Umbilical cord (tissue), 1 donor: ENCODE measurements at regions not wholly inside any gene's neighbourhood (a gene's known extent, or its start where the extent isn't known, plus 50 kb on each side); places are given as distances from the start of the nearest gene placed in this dataset.

Experiments used
- DNase-seq: peaks from one replicate; pipeline ENCODE4 v3.0.0-alpha.2; 2015; ENCODE audit warnings: low spot score

DNA sequence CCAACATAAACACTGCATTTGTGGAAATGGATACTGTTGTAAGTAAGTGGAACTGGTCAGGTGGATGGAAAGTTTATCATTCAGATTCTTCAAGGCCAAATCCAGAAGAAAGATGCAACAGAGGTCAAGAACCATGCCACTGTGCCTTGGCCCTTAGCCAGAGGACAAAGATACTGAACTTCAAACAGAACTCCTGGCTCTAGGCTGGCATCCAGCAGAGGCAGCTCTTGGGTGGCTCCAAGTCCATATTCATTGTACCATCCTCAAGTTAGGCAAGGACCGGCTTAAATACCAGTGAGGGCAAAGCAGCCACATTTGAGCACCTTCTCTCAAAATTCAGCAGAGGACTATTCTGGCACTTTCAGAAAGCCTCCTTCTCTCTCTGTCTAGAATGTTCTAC lies 53.2 kb downstream of the DNAAF9 start:
- no peak for DNase-seq

DNA sequence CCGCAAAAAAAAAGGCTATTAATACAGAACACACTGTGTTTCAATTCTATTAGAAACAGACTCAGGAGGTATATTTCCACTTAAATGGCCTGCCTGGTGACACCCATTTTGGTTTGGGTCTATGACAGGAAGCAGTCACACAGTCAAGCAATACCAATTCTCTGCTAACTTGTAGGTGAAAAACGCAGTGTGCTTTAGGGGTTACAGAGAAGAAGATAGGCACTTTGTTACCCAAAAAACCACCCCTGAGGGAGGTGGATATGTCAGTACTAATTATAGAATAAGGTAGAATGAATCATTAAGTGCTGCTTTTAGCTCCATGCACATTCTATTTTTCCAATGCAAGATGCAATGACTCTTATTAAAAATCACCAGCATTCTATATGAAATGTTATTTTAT lies 53.8 kb downstream of the DNAAF9 start:
- no peak for DNase-seq

DNA sequence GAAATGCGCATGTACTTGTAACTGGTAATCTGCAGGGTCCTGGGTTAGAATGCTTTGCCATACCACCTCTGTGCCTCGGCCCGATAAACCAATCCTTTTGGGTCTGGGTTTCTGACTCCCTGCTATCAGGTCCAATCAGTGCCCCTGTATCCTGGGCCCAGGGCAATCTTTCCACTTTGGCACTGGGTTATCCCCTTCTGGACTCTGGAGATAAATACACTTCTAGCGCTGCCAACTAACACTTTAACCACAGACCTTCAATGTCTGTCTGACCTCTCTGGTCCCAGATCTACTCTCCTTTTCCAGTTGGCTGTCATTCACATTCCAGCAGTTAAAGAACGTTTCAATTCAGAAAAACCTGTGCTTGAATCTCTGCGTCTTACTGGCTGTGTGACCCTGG lies 55.3 kb downstream of the DNAAF9 start:
- DNase-seq: no peak

DNA sequence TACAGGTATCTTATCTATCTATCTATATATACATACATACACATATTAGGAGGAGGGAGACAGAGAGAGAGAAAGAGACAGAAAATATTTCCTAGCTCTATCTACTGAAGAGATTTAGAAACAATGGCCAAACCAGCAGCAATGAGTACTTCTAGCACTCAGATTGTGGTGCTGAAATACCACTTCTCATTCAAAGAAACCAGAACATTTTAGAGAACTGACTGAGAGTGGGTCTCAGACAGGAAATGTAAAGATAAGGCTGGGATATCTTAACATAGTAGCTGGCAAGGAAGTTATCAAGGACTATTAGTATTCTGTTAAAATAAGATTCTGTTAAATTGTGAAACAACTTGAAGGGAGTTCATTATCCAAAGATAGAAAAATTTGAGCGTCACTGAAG lies 57.0 kb downstream of the DNAAF9 start:
- no peak for DNase-seq

DNA sequence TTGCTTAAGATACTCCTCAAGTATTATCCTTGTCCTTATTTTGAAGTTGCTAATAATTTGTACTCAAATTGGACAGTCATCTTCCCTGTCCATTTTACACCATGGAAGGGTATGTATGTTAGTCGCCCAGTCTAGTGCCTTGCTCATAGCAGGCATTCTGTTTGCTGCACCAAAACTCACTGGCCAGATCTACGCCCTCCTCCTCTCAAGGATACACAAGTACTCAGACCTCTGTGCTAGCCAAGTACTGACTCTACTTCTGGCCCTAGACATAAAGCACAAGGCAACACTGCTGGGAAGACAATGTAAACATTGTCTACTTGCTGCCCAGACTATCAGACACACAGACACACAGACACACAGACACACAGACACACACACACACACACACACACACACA lies 57.7 kb downstream of the DNAAF9 start:
- DNase-seq: no peak

DNA sequence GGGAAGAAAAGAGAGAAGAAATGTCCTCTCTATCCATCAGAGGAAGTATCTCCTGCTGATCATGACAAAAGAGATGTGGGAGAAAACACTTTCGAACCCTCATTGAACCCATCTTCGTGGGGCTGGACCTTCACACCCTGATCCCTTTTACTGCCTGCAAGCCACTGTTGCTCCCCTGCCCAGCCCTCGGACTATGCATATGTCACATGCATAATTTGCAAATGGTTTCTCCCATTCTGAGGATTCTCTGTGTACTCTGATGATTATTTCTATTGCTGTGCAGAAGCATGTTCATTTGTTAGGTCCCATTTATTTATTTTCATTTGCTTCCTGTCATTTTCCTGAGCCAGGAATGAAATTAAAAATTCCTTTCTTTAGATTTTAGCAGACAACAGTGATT lies 64.7 kb downstream of the DNAAF9 start:
- no peak for DNase-seq

DNA sequence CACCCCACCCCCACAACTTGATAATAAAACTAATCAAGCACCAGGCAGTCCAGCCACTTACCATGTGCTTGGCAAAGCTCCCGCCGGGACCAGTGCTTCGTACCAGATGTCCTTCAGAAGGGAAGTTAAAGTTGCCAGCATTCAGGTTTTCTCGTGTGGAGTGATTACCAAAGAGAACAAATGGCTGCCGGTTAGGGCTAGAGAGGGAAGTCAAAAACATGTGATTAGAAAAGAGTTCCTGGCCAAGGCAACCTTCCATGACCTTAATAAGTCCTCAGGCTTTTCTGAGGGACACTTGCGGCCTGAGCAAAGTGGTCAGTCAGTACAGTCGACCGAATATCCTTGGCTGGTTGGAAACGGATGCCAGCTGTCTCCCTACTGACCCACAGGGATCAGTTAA lies 67.0 kb downstream of the DNAAF9 start:
- peak; percentile 18 for DNase-seq

DNA sequence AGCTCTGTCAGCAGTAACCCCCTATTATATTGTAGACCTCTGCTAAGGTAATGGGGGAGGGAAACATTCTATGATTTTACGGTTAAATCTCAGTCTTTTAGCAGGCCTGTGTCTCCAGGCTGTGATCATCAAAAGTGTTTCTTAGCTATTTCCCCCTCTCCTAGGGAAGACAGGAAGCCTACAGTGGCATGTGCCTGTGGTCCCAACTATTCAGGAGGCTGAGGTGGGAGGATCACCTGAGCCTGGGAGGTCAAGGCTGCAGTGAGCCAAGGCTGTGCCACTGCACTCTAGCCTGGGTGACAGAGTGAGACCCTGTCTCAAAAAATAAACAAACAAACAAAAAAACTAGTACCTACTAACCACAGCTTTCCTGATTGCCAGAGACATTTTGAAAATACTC lies 67.9 kb downstream of the DNAAF9 start:
- no peak for DNase-seq

DNA sequence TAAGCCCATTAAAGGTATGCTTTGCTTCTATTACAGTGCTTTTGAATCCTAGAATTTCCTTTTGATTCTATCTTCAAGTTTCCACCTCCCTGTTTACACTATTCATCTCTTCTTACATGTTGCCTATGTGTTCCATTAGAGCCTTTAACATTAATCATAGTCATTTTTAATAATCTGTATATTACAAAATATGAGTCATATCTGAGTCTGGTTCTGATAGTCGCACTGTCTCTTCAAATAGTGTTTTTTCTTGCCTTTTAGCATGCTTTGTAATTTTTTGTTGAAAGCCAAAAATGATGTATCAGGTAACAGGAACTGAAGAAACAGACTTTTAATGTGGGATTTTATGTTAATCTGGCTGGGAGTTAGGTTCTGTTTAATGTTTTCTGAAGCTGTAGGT lies 68.4 kb downstream of the DNAAF9 start:
- no peak for DNase-seq

DNA sequence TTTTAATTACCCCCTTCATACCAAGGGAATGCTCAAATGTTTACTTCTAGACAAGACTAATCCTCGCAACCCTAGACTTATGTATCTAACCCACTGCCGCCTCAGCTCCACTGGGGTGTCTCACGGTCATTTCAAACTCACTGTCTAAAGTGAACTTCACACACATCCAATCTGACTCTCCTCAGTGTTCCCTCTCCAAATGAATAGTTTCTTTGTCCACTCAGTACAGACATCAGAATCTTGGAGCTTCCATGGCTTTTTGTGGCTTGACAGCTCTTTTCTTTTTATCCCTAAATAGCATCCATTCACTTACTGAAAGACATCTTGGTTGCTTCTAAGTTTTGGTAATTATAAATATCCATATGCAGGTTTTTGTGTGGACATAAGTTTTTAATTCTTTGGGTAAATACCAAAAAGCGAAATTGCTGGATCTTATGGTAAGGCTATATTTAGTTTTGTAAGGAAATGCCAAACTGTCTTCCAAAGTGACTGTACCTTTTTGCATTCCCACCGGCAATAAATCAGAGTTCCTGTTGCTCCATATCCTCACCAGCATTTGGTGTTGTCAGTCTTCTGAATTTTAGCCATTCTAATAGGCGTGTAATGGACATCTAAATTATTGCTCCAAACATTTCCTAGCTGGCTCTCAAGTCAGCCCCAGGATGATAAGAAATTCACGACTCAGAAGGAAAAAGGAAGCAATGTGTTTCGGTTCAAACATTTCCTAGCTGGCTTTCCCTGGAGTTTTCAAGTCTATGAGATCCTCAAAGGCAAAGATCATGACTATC lies 73.1 kb downstream of the DNAAF9 start:
- no peak for DNase-seq

DNA sequence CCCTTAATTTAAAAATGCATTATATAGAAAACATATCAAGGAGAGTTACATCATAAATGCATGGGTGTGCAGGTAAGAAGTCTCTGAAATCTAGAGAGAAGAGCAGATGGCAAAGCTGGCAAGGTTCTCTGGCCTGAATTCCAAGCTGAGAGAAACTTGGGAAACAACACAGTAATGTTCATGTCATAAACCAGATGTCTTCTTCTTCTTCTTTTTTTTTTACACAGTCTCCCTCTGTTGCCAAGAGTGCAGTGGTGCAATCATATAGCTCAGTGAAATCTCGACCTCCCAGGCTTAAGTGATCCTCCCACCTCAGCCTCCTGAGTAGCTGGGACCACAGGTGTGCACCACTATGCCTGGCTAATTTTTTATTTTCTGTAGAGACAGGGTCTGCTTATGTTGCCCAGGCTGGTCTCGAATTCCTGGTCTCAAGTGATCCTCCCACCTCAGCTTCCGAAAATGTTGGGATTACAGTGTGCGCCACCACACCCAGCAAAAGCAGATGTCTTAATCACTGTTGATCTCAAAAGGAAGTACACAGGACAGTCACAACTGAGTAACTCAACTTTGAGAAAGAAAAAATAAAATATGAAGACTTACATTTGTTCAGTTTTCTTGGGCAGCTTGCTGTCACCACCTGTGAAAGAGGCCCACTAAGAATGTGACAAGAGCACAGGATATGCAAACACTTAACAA lies 77.3 kb downstream of the DNAAF9 start:
- DNase-seq: peak; percentile 24

DNA sequence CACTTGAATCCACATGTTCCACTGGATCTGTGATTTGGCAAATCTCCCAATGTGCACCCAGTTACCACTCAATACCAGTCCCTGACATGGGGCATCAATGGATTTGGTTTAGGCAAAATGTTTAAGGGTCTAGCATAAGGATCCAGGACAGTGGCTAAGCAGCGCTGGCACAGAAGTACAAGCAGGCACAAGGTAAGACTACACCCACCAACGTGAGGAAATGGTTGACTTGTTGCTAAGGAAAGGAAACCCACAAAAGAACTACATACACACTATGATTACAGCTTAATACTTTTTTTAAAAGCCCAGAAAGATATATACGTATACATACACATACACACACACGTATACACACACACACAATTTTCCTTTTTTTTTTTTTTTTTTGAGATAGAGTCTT lies 79.0 kb downstream of the DNAAF9 start:
- DNase-seq: no peak

DNA sequence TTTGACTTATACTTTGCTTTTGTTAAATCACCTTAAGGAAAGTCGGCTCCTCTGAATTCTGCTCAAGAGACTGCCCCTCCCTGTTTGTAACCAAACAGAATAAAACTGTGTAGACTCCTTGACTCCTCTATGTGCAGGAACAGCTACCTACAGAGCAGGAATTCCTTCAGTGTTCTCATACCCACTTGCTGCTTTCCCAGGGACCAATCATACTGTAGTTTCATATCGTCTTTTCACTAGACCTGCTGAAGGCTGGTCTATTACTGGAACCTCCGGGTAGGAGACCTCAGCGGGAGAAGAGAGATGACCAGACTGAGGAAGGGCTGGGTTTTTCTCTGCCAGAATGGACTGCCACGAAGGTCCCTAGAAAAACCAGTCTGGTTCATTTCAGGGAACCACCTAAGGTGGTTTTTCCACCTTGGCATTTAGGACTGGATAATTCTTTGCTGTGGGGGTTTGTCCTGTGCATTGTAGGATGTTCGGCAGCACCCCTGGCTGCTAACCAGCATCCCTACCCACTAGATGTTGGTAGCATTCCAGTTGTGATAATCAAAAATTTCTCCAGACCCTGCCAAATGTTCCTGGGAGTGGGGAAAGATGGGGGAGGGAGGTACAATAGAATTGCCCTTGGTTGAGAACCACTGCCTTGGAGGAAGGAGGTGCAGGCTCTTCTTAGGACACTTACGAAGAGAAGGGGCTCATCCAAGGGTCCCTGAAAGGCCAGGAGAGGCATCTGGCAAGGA lies 80.5 kb downstream of the DNAAF9 start:
- no peak for DNase-seq

DNA sequence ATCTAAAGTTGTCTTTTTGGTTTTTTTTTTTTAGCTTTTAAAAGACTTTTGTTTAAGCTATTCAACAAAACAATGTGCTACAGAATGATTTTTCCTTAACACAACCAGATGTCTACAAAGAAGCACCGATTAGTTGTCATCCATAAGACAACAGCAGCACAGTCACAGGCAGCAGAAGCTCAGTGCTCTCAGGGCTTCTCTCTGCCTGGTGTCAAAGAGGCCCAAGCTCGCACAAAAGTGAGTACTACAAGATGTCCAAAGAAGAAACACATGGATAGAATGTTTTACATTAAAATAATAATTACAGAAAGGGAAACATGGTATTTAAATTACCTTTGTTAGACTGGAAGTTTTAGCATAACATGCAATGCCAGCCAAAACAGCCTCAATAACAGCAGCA lies 81.6 kb downstream of the DNAAF9 start:
- no peak for DNase-seq

DNA sequence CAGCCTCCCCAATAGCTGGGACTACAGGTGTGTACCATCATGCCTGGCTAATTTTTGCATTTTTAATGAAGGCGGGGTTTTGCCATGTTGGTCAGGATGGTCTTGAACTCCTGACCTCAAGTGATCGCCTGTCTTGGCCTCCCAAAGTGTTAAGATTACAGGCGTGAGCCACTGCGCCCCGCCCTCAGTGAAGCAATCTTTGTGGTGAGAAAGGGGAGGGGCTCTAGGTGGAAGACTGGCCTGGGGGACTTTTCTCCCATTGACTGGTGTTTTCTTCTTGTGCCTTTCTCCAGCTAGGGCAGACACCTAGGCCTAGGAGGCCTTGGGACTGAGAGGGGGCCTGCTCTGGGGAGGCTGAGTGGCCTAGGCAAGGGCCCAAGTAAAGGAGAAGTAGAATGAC lies 84.1 kb downstream of the DNAAF9 start:
- no peak for DNase-seq

DNA sequence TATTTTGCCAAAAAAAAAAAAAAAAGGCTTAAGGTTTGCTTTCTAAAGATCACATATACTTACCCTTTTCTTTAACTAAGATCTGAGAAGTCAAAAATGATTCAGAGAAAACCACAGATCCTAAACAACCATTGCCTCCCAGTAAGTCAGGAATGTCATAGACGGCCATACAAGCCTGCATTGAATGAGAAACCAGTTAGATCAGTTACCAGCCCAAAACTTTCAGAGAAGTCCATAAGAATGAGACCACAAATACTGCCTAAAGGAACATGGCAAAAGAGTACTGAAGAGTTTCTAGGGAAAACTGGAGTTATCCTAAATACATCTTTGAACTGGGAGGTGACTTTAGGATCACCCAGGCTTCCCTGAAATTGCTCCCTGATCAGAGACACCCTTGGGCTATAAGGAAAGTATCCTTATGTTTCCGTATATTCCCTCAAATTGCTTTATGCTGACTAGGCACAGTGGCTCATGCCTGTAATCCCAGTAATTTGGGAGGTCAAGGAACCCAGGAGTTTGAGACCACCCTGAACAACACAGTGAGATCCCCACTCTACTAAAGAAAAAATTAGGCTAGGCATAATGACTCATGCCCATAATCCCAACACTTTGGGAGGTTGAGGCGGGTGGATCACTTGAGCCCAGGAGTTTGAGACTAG lies 79.4 kb upstream of the SLC4A11 start:
- no peak for DNase-seq

DNA sequence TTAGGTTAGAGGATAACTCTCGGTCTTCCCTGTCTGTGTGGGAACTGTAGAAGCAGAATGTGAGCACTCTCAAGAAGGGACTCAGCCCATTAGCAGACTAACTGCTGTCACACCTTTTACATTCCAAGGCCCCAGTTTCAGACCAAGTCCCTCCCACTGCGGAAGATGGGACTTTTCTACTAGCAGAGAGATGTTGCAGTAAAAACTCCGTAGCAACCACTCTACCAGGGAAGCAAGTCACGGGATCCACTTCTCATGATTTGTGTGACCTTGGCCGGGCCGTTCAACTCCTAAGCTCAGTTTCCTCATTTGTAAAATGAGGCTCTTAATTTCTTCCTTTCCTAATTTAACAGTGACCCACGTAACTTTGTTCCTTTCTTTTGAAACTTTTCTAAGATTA lies 77.1 kb upstream of the SLC4A11 start:
- no peak for DNase-seq

DNA sequence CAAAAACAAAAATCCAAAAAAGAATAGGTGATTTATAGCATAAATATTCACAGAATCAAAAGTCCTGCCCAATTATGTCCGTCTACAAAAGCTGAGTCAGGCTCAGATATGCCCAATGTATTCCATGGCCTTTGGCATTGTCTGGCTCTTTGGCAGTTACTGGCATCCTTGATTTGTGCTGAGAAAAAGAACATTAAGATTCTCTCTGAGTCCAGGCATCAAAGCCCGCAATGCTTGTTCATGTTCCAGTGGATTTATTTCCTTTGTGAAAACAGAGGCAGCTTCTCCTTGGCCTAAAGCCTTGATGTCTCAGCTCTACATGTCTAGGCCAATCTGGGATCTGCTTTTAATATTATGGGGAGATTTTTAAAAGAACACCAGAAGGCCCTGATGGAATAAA lies 76.1 kb upstream of the SLC4A11 start:
- DNase-seq: peak; percentile 74

DNA sequence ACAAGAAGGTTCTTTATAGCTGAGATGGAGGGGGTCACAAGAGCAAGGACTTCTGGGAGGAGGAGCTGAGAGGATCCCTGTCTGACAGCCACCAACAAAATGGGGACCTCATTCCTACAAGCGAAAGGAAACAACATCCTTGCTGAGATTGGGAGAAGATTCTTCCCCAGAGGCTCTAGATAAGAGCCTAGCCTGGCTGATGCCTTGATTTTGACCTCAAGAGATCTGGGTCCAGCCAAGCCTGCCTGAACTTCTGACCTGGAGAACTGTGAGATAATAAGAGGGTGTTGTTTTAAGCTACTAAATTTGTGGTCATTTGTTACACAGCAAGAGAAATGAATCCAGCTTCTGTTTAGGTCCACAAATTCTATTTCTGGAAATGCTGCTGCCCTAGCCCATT lies 75.4 kb upstream of the SLC4A11 start:
- DNase-seq: peak; percentile 12

DNA sequence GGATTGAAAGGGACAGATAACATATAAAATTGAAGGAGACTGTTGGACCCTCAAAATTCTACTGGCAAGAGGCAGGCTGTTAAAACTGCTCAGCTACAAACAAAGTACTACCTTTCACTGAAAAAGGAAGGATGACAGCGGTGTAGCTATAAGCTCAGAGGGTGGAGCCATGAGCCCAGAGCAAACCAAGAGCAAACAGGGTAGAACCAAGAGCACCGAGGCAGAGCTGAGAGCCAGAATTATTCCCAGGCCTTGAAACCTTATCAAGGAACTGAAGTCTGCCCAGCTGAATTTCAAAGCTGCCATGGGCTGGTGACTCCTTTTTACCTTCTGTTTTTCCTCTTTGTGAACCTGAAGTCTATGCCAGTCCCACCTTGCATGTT lies 74.7 kb upstream of the SLC4A11 start:
- no peak for DNase-seq

DNA sequence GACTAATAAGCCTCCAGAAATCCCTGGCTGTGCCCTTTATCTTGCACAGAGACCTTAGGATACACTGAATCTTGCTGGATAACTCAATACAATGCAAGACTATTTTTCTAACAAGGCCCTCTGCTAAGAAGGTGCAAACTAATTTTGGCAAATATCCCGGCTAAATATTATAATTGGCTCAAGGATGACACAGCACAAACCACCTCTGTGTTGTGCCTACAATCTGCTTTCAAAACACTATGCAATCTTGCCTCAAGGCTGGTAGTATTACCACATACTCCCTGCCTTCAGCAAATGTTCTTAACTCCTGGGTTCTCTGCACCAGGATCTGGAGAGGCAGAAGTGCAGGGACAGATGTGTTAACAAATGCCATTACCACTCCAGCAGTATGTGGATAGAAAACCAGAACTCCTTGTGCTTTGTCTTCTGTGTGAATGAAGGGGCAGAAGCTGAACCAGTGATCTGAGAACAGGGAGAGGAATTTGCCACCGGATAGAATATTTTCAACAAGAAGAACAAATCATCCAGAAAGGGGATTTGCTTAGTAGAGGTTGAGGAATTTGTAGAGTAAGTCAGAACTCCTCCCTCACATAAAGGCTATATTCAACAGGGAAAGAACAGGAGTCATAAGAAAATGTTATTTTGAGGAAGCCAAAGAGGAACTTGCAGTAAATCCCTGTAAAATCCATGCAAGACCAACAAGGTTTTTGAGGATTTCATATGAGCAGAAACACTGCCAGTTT lies 74.1 kb upstream of the SLC4A11 start:
- peak; percentile 95 for DNase-seq

DNA sequence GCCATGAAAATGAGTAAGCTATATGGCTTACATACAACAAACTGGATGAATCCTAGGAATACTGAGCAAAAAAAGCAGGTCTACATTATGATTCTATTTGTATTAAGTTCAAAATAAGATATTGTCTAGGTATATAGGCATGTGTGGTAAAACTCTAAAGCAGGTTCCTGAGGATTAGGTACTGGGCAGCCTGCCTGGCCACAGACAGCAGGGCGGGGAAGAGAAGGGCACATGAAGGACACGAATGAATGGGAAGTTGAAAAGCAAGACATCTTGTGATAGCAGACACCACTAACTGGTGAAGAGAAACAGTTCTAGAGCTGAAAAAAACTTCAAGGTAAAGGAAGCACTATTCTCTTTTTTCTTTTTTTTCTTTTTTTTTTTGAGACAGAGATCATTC lies 72.6 kb upstream of the SLC4A11 start:
- no peak for DNase-seq
